GM19240 (cell line): ENCODE measurements at regions not wholly inside any gene's neighbourhood (a gene's known extent, or its start where the extent isn't known, plus 50 kb on each side); places are given as distances from the start of the nearest gene placed in this dataset.

Experiments used
- DNase-seq: peaks from one replicate; pipeline ENCODE4 v3.0.0; 2011; ENCODE audit warnings: low spot score; ENCODE audit not compliant: insufficient read length

GRCh38 chr12:31868965-31869364 lies 90.2 kb upstream of the RESF1 start:
- no peak for DNase-seq

- no peak for DNase-seq
Measured at GRCh38 chr12:31867292-31867691, 91.9 kb upstream of the RESF1 start.

- no peak for DNase-seq
Measured at GRCh38 chr12:31866523-31866922, 92.7 kb upstream of the RESF1 start.

- DNase-seq: no peak
Measured at GRCh38 chr12:31865023-31865422, 94.2 kb upstream of the RESF1 start.

GRCh38 chr12:31861360-31861759 lies 97.9 kb upstream of the RESF1 start:
- DNase-seq: no peak

GRCh38 chr12:31860401-31860800 lies 98.8 kb upstream of the RESF1 start:
- DNase-seq: no peak

- DNase-seq: no peak
Measured at GRCh38 chr12:31859232-31859977, 99.8 kb upstream of the RESF1 start.

GRCh38 chr12:31855427-31855826 lies 103.8 kb upstream of the RESF1 start:
- no peak for DNase-seq

GRCh38 chr12:31853977-31854376 lies 105.2 kb upstream of the RESF1 start:
- no peak for DNase-seq

- DNase-seq: no peak
Measured at GRCh38 chr12:31853520-31853919, 105.7 kb upstream of the RESF1 start.

- no peak for DNase-seq
Measured at GRCh38 chr12:31850268-31850667, 108.9 kb upstream of the RESF1 start.

GRCh38 chr12:31849090-31849687 lies 110.0 kb upstream of the RESF1 start:
- DNase-seq: no peak

GRCh38 chr12:31846405-31846804 lies 112.8 kb upstream of the RESF1 start:
- no peak for DNase-seq

GRCh38 chr12:31845613-31846322 lies 113.4 kb upstream of the RESF1 start:
- no peak for DNase-seq

- DNase-seq: no peak
Measured at GRCh38 chr12:31843398-31844095, 114.7 kb upstream of the AMN1 start.

GRCh38 chr12:31837913-31838312 lies 109.1 kb upstream of the AMN1 start:
- no peak for DNase-seq

- DNase-seq: no peak
Measured at GRCh38 chr12:31835276-31835882, 106.6 kb upstream of the AMN1 start.

GRCh38 chr12:31834150-31834549 lies 105.3 kb upstream of the AMN1 start:
- no peak for DNase-seq

GRCh38 chr12:31832740-31833729 lies 104.2 kb upstream of the AMN1 start:
- DNase-seq: no peak

GRCh38 chr12:31828071-31828470 lies 99.2 kb upstream of the AMN1 start:
- no peak for DNase-seq
